ENCODE measurements at regions not wholly inside any gene's neighbourhood (a gene's known extent, or its start where the extent isn't known, plus 50 kb on each side); places are given as distances from the start of the nearest gene placed in this dataset.
"Not testable (repeated sequence)": the region's sequence is repeated elsewhere in the genome, so short reads cannot be mapped to it uniquely, and the experiment has no call there.

GRCh38 chr3:195638456-195638855, 54.7 kb upstream of the APOD start:
- TF ChIP-seq EP300, CTCF (IDR thresholded peaks at IDR 0.05): not testable (repeated sequence)

Data from stomach (tissue), 4 donors.